Erythroblast (primary cell): ENCODE measurements at regions not wholly inside any gene's neighbourhood (a gene's known extent, or its start where the extent isn't known, plus 50 kb on each side); places are given as distances from the start of the nearest gene placed in this dataset.

Experiments
- GATA1 ChIP-seq: IDR thresholded peaks from 2 replicates; pipeline ENCODE4 v1.6.1; 2011; ENCODE audit warnings: low read depth, mild to moderate bottlenecking, control low read depth, low read length, moderate library complexity
- POLR2A ChIP-seq: IDR thresholded peaks from 2 replicates; pipeline ENCODE4 v1.6.1; 2011; ENCODE audit warnings: mild to moderate bottlenecking, low read length

DNA sequence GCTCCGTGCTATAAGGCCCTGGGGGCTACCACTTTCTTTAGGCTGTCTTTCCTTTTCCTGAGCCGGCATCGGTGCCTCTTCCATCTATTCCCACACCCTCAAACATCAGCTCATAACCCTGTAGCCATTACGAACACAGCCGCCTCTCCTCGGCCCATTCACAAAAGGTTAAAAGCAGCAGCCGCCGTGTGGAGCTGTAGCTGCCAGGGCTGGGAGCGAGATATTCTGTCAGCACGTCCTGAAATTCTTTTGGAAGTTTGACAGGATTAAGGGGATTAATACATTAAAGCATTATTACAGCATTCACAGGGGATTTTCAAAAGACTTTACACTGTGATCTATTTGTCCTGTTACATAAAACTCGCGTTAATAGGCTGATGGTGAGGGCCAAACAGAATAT is 428.2 kb downstream of the CDK5RAP2 start:
- no peak for TF ChIP-seq POLR2A
- TF ChIP-seq GATA1 = no peak
